A549 (cell line): ENCODE measurements at regions not wholly inside any gene's neighbourhood (a gene's known extent, or its start where the extent isn't known, plus 50 kb on each side); places are given as distances from the start of the nearest gene placed in this dataset.

Experiments used
- ATAC-seq, 2 experiments: fragments of 200-7000 bp in 1 of 2; fragments of >200 bp in 1 of 2; cut with Nextera tagmentation in 1 of 2; cut with Tn5 transposase in 1 of 2; 3 replicates each; pipeline versions ENCODE4 v1.8.0 to v1.9.1; 2018 to 2020; ENCODE audit warnings: mild to moderate bottlenecking in 1 of 2, moderate library complexity in 1 of 2
- CTCF ChIA-PET: fragments of 300-600 bp; sonication (Branson Sonifier 250); formaldehyde crosslinking; extraction: SDS; loops from one replicate; lab custom pipeline; 2021; ENCODE audit warnings: antibody characterized with exemption, inconsistent platforms; lab: Yijun Ruan, JAX
- POLR2A ChIA-PET: fragments of 350-600 bp; formaldehyde crosslinking; extraction: SDS; loops from one replicate; lab custom pipeline; 2021; ENCODE audit warnings: antibody characterized with exemption, inconsistent platforms; lab: Yijun Ruan, JAX
- DNase-seq, 2 experiments: peaks; one replicate each; pipeline versions ENCODE4 v3.0.0 to v3.0.0-alpha.2; 2011 to 2016; ENCODE audit warnings: low read depth in 1 of 2, low spot score in 1 of 2
- FAIRE-seq: peaks from 2 replicates; lab custom pipeline; 2011; peaks lifted over from hg19 to GRCh38; lab: Jason Lieb, UNC
- H3K27ac ChIP-seq, 2 experiments: fragments of >200 bp; sonication (Bioruptor Twin); formaldehyde crosslinking; 3 replicates each; pipeline ENCODE4 v1.5.1; 2016 to 2017
- H3K4me1 ChIP-seq: fragments of >200 bp; sonication (Bioruptor Twin); formaldehyde crosslinking; 3 replicates; pipeline ENCODE4 v1.6.1; 2016
- H3K4me2 ChIP-seq: fragments of >200 bp; sonication (Bioruptor Twin); formaldehyde crosslinking; 3 replicates; pipeline ENCODE4 v1.6.1; 2016
- H3K4me3 ChIP-seq: fragments of >200 bp; sonication (Bioruptor Twin); formaldehyde crosslinking; 3 replicates; pipeline ENCODE4 v1.5.1; 2016
- H3K9me3 ChIP-seq: fragments of >200 bp; sonication (Bioruptor Twin); formaldehyde crosslinking; 3 replicates; pipeline ENCODE4 v1.6.1; 2016
- BCL3 ChIP-seq: fragments of >200 bp; sonication (Bioruptor Twin); formaldehyde crosslinking; IDR thresholded peaks from 3 replicates; pipeline ENCODE4 v1.6.1; 2016
- CBX8 ChIP-seq: fragments of 200-600 bp; sonication (generic); IDR thresholded peaks from 2 replicates; pipeline ENCODE4 v1.6.1; 2016
- CEBPB ChIP-seq, 2 experiments: fragments of >200 bp in 1 of 2; sonication (Bioruptor Twin) in 1 of 2; formaldehyde crosslinking in 1 of 2; IDR thresholded peaks; 2 replicates each; pipeline ENCODE4 v1.6.1; 2012 to 2016
- CTCF ChIP-seq: fragments of >200 bp; sonication (Bioruptor Twin); formaldehyde crosslinking; IDR thresholded peaks from 3 replicates; pipeline ENCODE4 v1.5.1; 2016
- E2F6 ChIP-seq: IDR thresholded peaks from 2 replicates; pipeline ENCODE4 v1.6.1; 2012; ENCODE audit warnings: low read depth, borderline replicate concordance
- FOSB ChIP-seq: fragments of 250-450 bp; sonication (Bioruptor Pico); IDR thresholded peaks from 2 replicates; pipeline ENCODE4 v1.5.0; 2020; ENCODE audit warnings: mild to moderate bottlenecking, moderate library complexity
- HEYL ChIP-seq: fragments of 250-450 bp; sonication (Bioruptor Pico); IDR thresholded peaks from 2 replicates; pipeline ENCODE4 v1.8.0; 2021; ENCODE audit warnings: mild to moderate bottlenecking, moderate library complexity
- HMGXB4 ChIP-seq: fragments of 250-450 bp; sonication (Bioruptor Pico); IDR thresholded peaks from 2 replicates; pipeline ENCODE4 v1.5.0; 2021; ENCODE audit warnings: mild to moderate bottlenecking, moderate library complexity, borderline replicate concordance
- HOXA7 ChIP-seq: fragments of 250-450 bp; sonication (Bioruptor Pico); IDR thresholded peaks from 2 replicates; pipeline ENCODE4 v1.5.0; 2020; ENCODE audit warnings: mild to moderate bottlenecking, moderate library complexity
- HOXB13 ChIP-seq: fragments of 250-450 bp; sonication (Bioruptor Pico); IDR thresholded peaks from 2 replicates; pipeline ENCODE4 v1.5.0; 2020; ENCODE audit warnings: low read depth, mild to moderate bottlenecking, moderate library complexity
- KDM5A ChIP-seq: fragments of 200-600 bp; sonication (generic); IDR thresholded peaks from 2 replicates; pipeline ENCODE4 v1.6.1; 2016; ENCODE audit warnings: antibody characterized with exemption, mild to moderate bottlenecking
- RAD21 ChIP-seq, 2 experiments: fragments of >200 bp in 1 of 2; sonication (Bioruptor Twin) in 1 of 2; formaldehyde crosslinking in 1 of 2; IDR thresholded peaks in 1 of 2; conservative IDR thresholded peaks in 1 of 2; 2 replicates in 1 of 2; 3 replicates in 1 of 2; pipeline ENCODE4 v1.6.1; 2012 to 2018; ENCODE audit warnings: inconsistent platforms in 1 of 2
- RCOR1 ChIP-seq: fragments of 150-350 bp; IDR thresholded peaks from 2 replicates; pipeline ENCODE4 v1.6.1; 2014; ENCODE audit warnings: antibody characterized with exemption, low read length, low read depth
- REST ChIP-seq: fragments of 200-600 bp; sonication (generic); IDR thresholded peaks from 2 replicates; pipeline ENCODE4 v1.6.1; 2016; ENCODE audit warnings: antibody characterized with exemption, mild to moderate bottlenecking, moderate library complexity
- TP53 ChIP-seq: fragments of 250-450 bp; sonication (Bioruptor Pico); IDR thresholded peaks from 2 replicates; pipeline ENCODE4 v1.5.0; 2021; ENCODE audit warnings: mild to moderate bottlenecking, moderate library complexity
- WGBS: methylation state at CpG from one replicate; pipeline ENCODE4 v1.1.6; 2017; ENCODE audit errors: missing lambda C conversion rate; 5-methylcytosine and 5-hydroxymethylcytosine counted together
- TF ChIP-seq, protein P1 (sequence below): fragments of 150-350 bp; IDR thresholded peaks from 2 replicates; pipeline ENCODE4 v1.6.1; 2014; ENCODE audit warnings: low read depth, mild to moderate bottlenecking, low read length

GRCh38 chr15:72907733-72908132 is 124.2 kb upstream of the ADPGK start:
- DNase-seq, result no peak
- H3K4me3 ChIP-seq, result no peak overlapping the region
- H3K4me2 ChIP-seq, result no peak overlapping the region
- ATAC-seq, result no peak
- CTCF ChIA-PET, result no interaction called here
- H3K4me1 ChIP-seq, result no peaks in the 10 kb centered on the region
- no peaks in the 10 kb centered on the region for H3K9me3 ChIP-seq
- H3K27ac ChIP-seq, result no peak overlapping the region
- POLR2A ChIA-PET, result no interaction called here
- TF ChIP-seq HOXB13 (CRISPR knock-in tag) (no peak), CTCF (no peak), HMGXB4 (no peak), TP53 (no peak), E2F6 (no peak), CBX8 (no peak), CEBPB (IDR thresholded peaks at IDR 0.05) (no peak), KDM5A (no peak), BCL3 (no peak), HOXA7 (CRISPR knock-in tag) (no peak), FOSB (CRISPR knock-in tag) (no peak), REST (no peak), HEYL (CRISPR knock-in tag) (no peak)
- TF ChIP-seq, protein P1, sequence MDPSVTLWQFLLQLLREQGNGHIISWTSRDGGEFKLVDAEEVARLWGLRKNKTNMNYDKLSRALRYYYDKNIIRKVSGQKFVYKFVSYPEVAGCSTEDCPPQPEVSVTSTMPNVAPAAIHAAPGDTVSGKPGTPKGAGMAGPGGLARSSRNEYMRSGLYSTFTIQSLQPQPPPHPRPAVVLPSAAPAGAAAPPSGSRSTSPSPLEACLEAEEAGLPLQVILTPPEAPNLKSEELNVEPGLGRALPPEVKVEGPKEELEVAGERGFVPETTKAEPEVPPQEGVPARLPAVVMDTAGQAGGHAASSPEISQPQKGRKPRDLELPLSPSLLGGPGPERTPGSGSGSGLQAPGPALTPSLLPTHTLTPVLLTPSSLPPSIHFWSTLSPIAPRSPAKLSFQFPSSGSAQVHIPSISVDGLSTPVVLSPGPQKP, result no peak
- 57% methylated on average over 1 of the region's 1 CpG for whole genome bisulfite sequencing
- FAIRE-seq, result no peak

- H3K4me1 ChIP-seq, result no peaks in the 10 kb centered on the region
- H3K4me2 ChIP-seq, result no peak overlapping the region
- H3K4me3 ChIP-seq, result no peak overlapping the region
- ChIA-PET CTCF (no interaction called here), POLR2A (no interaction called here)
- no peak overlapping the region for H3K27ac ChIP-seq
- no peak for TF ChIP-seq FOSB (CRISPR knock-in tag)
- no peak for TF ChIP-seq RAD21 (conservative IDR thresholded peaks at IDR 0.05 in 1 of 2, IDR thresholded peaks at IDR 0.05 in 1 of 2)
- TF ChIP-seq RCOR1, result no peak
- peak; percentile 38 to 43; a peak in 3 of 6 replicates for ATAC-seq
- no peaks in the 10 kb centered on the region for H3K9me3 ChIP-seq
- no peak for DNase-seq
- WGBS, result 16% methylated on average over 5 of the region's 5 CpGs
- FAIRE-seq, result no peak
Measured at GRCh38 chr15:72902919-72903260, 119.3 kb upstream of the ADPGK start.
